HepG2 (cell line): ENCODE measurements at regions not wholly inside any gene's neighbourhood (a gene's known extent, or its start where the extent isn't known, plus 50 kb on each side); places are given as distances from the start of the nearest gene placed in this dataset.

Experiments used
- ASH2L ChIP-seq: fragments of 300-600, 200-600 bp; sonication (generic); IDR thresholded peaks from 2 replicates; pipeline ENCODE4 v1.7.0; 2017; ENCODE audit warnings: low read depth, mild to moderate bottlenecking, moderate library complexity, mixed read lengths, low read length; ENCODE audit not compliant: insufficient read length
- ISL2 ChIP-seq: sonication (generic); formaldehyde crosslinking; IDR thresholded peaks from 2 replicates; pipeline ENCODE4 v1.5.0; 2020; ENCODE audit warnings: missing genetic modification reagents
- KAT8 ChIP-seq: IDR thresholded peaks from 2 replicates; pipeline ENCODE4 v1.6.1; 2016; ENCODE audit warnings: missing genetic modification reagents, missing compliant biosample characterization
- MIER2 ChIP-seq: IDR thresholded peaks from 2 replicates; pipeline ENCODE4 v1.6.1; 2016; ENCODE audit warnings: missing biosample characterization, missing genetic modification reagents
- MXD4 ChIP-seq: IDR thresholded peaks from 2 replicates; pipeline ENCODE4 v1.6.1; 2016; ENCODE audit warnings: mild to moderate bottlenecking, missing biosample characterization, missing genetic modification reagents
- NFYC ChIP-seq: IDR thresholded peaks from 2 replicates; pipeline ENCODE4 v1.6.1; 2016; ENCODE audit warnings: missing genetic modification reagents, missing compliant biosample characterization
- SOX13 ChIP-seq, 3 experiments: fragments of 450-650 bp in 1 of 3; sonication (generic) in 1 of 3; formaldehyde crosslinking in 1 of 3; IDR thresholded peaks in 2 of 3; conservative IDR thresholded peaks in 1 of 3; 2 replicates each; pipeline versions ENCODE4 v1.5.0 to v1.6.1; 2016 to 2020; ENCODE audit warnings: antibody characterized with exemption in 1 of 3, mild to moderate bottlenecking in 1 of 3, missing compliant biosample characterization in 1 of 3, missing genetic modification reagents in 1 of 3, moderate library complexity in 1 of 3
- STAT5B ChIP-seq: sonication (generic); formaldehyde crosslinking; IDR thresholded peaks from 2 replicates; pipeline ENCODE4 v1.4.0; 2020; ENCODE audit warnings: missing genetic modification reagents
- ZBTB20 ChIP-seq: sonication (generic); formaldehyde crosslinking; IDR thresholded peaks from 2 replicates; pipeline ENCODE4 v1.8.1; 2023; ENCODE audit warnings: missing genetic modification reagents, low read depth, mild to moderate bottlenecking, borderline replicate concordance
- ZFYVE20 ChIP-seq: sonication (generic); formaldehyde crosslinking; IDR thresholded peaks from 2 replicates; pipeline ENCODE4 v1.8.0; 2023; ENCODE audit warnings: low read depth, mild to moderate bottlenecking, moderate library complexity, missing genetic modification reagents, borderline replicate concordance
- ZNF18 ChIP-seq: sonication (generic); formaldehyde crosslinking; IDR thresholded peaks from 2 replicates; pipeline ENCODE4 v1.8.0; 2022; ENCODE audit warnings: mild to moderate bottlenecking, missing genetic modification reagents; ENCODE audit not compliant: insufficient replicate concordance
- ZNF280D ChIP-seq: sonication (generic); formaldehyde crosslinking; IDR thresholded peaks from 2 replicates; pipeline ENCODE4 v1.5.1; 2020; ENCODE audit warnings: mild to moderate bottlenecking, missing genetic modification reagents
- ZNF343 ChIP-seq: sonication (generic); formaldehyde crosslinking; IDR thresholded peaks from 2 replicates; pipeline ENCODE4 v1.4.0; 2020; ENCODE audit warnings: mild to moderate bottlenecking, missing genetic modification reagents
- ZNF674 ChIP-seq: sonication (generic); formaldehyde crosslinking; IDR thresholded peaks from 2 replicates; pipeline ENCODE4 v1.5.0; 2020; ENCODE audit warnings: low read depth, mild to moderate bottlenecking, missing genetic modification reagents
- TF ChIP-seq, protein P1 (sequence below): fragments of 450-650 bp; IDR thresholded peaks from 2 replicates; pipeline ENCODE4 v1.6.1; 2017; ENCODE audit warnings: mild to moderate bottlenecking
- TF ChIP-seq, protein P2 (sequence below): sonication (generic); formaldehyde crosslinking; IDR thresholded peaks from 2 replicates; pipeline ENCODE4 v1.4.0; 2020; ENCODE audit warnings: missing genetic modification reagents; ENCODE audit errors: not compliant biosample characterization
- TF ChIP-seq, protein P3 (sequence below): sonication (generic); formaldehyde crosslinking; IDR thresholded peaks from 2 replicates; pipeline ENCODE4 v1.5.1; 2020; ENCODE audit warnings: missing genetic modification reagents, mild to moderate bottlenecking, borderline replicate concordance
- TF ChIP-seq, protein P4 (sequence below): IDR thresholded peaks from 2 replicates; pipeline ENCODE4 v1.6.1; 2016

DNA sequence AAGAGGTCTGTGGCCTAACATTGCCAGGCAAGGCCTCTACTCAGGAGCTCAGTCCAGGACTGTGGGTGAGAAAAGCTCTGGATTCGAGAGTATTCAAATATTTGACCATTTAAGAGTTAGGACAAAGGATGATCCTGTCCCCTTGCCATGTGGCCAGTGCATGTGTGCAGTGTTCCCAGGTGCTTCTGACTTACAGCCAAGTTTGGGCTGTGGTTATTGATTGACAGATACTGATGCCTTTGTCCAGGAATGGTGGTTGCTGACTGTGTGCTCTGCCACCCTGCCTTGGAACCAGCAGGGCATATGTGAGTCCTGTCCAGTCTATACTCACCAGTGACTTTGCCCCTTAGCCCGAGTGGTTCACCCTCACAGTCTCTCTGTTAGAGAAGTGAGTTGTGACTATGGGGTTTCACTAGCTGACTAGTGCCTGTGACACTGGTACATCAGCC is 51.9 kb downstream of the GARRE1 start (continued):
- TF ChIP-seq, protein P1, sequence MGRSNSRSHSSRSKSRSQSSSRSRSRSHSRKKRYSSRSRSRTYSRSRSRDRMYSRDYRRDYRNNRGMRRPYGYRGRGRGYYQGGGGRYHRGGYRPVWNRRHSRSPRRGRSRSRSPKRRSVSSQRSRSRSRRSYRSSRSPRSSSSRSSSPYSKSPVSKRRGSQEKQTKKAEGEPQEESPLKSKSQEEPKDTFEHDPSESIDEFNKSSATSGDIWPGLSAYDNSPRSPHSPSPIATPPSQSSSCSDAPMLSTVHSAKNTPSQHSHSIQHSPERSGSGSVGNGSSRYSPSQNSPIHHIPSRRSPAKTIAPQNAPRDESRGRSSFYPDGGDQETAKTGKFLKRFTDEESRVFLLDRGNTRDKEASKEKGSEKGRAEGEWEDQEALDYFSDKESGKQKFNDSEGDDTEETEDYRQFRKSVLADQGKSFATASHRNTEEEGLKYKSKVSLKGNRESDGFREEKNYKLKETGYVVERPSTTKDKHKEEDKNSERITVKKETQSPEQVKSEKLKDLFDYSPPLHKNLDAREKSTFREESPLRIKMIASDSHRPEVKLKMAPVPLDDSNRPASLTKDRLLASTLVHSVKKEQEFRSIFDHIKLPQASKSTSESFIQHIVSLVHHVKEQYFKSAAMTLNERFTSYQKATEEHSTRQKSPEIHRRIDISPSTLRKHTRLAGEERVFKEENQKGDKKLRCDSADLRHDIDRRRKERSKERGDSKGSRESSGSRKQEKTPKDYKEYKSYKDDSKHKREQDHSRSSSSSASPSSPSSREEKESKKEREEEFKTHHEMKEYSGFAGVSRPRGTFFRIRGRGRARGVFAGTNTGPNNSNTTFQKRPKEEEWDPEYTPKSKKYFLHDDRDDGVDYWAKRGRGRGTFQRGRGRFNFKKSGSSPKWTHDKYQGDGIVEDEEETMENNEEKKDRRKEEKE = no peak
- peak; percentile 38; the same call in 1 of the 2 replicates for TF ChIP-seq ISL2 (CRISPR knock-in tag)
- TF ChIP-seq STAT5B (CRISPR knock-in tag) = no peak
- TF ChIP-seq ZFYVE20 (CRISPR knock-in tag) = no peak
- TF ChIP-seq SOX13 (IDR thresholded peaks at IDR 0.05) = no peak
- TF ChIP-seq SOX13 (CRISPR knock-in tag; conservative IDR thresholded peaks at IDR 0.05 in 1 of 2, IDR thresholded peaks at IDR 0.05 in 1 of 2) = peak in 1 of 2 experiments; percentile 92; a peak in 2 of 4 replicates
- TF ChIP-seq, protein P2, sequence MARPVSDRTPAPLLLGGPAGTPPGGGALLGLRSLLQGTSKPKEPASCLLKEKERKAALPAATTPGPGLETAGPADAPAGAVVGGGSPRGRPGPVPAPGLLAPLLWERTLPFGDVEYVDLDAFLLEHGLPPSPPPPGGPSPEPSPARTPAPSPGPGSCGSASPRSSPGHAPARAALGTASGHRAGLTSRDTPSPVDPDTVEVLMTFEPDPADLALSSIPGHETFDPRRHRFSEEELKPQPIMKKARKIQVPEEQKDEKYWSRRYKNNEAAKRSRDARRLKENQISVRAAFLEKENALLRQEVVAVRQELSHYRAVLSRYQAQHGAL (CRISPR knock-in tag) = no peak
- no peak for TF ChIP-seq ZNF280D (CRISPR knock-in tag)
- 0 out of 2 replicates have a peak, but pooled peaks have one; percentile 19 for TF ChIP-seq MIER2 (CRISPR knock-in tag)
- 0 out of 2 replicates have a peak, but pooled peaks have one; percentile 24 for TF ChIP-seq NFYC (CRISPR knock-in tag)
- no peak for TF ChIP-seq ZBTB20 (CRISPR knock-in tag)
- TF ChIP-seq ZNF18 (CRISPR knock-in tag) = no peak
- no peak for TF ChIP-seq ZNF343 (CRISPR knock-in tag)
- TF ChIP-seq, protein P3, sequence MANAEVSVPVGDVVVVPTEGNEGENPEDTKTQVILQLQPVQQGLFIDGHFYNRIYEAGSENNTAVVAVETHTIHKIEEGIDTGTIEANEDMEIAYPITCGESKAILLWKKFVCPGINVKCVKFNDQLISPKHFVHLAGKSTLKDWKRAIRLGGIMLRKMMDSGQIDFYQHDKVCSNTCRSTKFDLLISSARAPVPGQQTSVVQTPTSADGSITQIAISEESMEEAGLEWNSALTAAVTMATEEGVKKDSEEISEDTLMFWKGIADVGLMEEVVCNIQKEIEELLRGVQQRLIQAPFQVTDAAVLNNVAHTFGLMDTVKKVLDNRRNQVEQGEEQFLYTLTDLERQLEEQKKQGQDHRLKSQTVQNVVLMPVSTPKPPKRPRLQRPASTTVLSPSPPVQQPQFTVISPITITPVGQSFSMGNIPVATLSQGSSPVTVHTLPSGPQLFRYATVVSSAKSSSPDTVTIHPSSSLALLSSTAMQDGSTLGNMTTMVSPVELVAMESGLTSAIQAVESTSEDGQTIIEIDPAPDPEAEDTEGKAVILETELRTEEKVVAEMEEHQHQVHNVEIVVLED (CRISPR knock-in tag) = no peak; the same call in 1 of the 2 replicates
- peak; percentile 60 for TF ChIP-seq KAT8 (CRISPR knock-in tag)
- TF ChIP-seq ZNF674 (CRISPR knock-in tag) = no peak
- peak; percentile 26 for TF ChIP-seq ASH2L
- TF ChIP-seq, protein P4, sequence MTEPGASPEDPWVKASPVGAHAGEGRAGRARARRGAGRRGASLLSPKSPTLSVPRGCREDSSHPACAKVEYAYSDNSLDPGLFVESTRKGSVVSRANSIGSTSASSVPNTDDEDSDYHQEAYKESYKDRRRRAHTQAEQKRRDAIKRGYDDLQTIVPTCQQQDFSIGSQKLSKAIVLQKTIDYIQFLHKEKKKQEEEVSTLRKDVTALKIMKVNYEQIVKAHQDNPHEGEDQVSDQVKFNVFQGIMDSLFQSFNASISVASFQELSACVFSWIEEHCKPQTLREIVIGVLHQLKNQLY = peak; percentile 99
- TF ChIP-seq MXD4 (CRISPR knock-in tag) = peak; percentile 72
